HG03095 (cell line): ENCODE measurements at regions not wholly inside any gene's neighbourhood (a gene's known extent, or its start where the extent isn't known, plus 50 kb on each side); places are given as distances from the start of the nearest gene placed in this dataset.

Experiments
- ATAC-seq: cut with Tn5 transposase; IDR thresholded peaks from one replicate; pipeline ENCODE4 v1.9.1; 2021; ENCODE audit warnings: moderate library complexity; ENCODE audit not compliant: unreplicated experiment

GRCh38 chr9:103734471-103734870 is 359.6 kb upstream of the SMC2 start:
- no peak for ATAC-seq

DNA sequence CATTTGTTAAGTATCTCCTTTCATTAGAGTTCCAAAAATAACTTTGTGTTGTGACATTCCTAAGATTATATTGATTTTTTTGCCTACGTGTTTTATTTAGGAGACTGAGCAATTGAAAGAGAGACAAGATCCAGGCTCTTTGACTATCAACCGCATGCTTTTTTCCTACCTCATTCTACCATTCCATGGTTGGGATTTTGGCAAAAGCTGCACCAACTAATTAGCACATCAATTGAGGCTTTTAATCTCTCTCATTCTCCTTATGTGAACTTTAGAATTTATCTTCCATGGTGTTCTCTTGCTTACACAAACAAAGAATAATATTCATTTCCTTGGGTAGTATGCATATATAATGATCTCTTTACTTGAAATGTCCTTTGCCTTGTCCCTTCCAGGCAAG is 338.7 kb upstream of the SMC2 start:
- no peak for ATAC-seq

- ATAC-seq, result no peak
Observed at GRCh38 chr9:103755986-103756385, 338.1 kb upstream of the SMC2 start.

DNA sequence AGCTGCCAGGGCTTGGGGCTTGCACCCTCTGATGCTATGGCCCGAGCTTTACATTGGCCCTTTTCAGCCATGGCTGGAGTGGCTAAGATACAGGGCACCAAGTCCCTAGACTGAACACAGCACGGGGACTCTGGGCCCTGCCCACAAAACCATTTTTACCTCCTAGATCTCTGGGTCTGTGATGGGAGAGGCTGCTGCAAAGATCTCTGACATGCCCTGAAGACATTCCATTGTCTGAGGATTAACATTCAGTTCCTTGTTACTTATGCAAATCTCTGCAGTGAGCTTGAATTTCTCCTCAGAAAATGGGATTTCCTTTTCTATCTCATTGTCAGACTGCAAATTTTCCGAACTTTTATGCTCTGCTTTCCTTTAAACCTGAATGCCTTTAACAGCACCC is 337.0 kb upstream of the SMC2 start:
- no peak for ATAC-seq

GRCh38 chr9:103761466-103761865 is 332.6 kb upstream of the SMC2 start:
- no peak for ATAC-seq

DNA sequence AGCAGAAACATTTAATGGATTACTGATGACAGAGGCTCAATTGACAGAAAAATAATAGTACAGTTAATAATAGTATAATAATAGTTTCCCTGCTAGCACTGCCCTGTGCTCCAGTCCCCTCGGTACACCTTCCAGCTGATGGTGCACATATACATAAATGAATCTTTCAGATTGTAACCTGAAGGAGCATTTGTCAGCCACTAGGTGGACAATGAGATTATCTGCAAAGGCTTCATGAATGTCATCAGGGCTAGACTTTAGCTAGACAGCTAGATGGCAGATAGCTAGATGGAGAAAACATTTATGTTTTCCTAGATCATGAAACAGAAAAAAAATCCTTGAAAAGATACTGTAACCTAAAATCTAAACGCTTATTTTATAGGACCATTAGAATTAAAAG is 304.4 kb upstream of the SMC2 start:
- ATAC-seq, result peak; percentile 95

DNA sequence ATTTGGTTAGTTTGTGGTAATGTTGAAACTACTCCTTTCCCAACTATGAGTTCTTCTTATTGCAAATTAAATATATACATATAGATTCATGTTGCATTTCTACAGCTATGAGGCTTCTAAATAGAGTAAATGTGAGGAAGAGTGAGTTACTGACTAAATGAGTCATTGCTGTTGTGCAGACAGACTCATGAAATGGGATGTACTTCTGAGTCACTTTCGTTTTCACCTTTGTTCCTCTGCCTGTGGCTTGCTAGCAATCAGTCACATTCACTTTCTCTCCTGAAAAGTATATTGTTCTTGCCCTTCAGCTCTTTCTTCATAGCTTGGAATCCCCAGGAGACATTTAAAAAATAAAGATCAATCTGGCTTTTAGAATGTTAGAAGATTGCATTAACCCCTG is 295.5 kb upstream of the SMC2 start:
- ATAC-seq, result peak; percentile 100

GRCh38 chr9:103799959-103800358 is 294.1 kb upstream of the SMC2 start:
- no peak for ATAC-seq

DNA sequence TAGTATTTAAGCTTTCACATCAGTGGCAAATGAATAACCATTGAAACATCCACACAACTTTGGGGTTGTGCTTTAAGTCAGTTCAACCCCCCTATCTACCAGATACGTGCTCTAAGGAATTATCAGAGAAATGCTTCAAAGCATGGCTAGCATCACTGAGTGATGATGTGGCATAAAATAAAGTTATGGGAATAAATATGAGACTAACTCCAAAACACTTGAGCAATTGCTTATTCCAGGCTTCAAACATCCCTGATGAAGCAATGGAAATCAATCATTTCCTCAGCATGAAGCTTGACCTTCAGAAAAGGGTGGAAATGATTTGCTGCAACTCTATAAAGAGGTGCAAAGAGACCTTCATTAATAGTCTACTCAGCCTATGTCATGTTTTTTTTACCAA is 292.0 kb upstream of the SMC2 start:
- no peak for ATAC-seq

DNA sequence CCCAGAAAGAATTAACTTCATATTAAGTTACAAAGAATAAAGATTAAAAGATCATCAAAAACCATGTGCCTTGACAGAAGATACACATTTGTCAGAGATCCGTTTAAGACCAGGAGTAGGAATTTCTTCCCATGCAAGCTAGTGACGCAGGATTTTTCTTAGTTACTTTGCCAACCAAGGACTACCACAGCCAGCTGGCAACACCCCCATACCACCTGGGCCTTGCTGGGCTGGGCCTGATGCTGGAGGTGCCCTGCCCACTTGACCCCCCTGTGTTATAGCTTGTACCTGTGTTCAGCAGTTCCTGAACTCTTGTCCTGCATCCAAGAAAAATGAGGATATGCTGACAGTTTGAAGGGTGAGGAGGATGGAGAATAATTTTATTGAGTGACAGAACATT is 290.9 kb upstream of the SMC2 start:
- ATAC-seq, result no peak

GRCh38 chr9:103804077-103804735 is 289.9 kb upstream of the SMC2 start:
- ATAC-seq, result no peak

- ATAC-seq, result no peak
Observed at GRCh38 chr9:103809745-103810144, 284.4 kb upstream of the SMC2 start.

DNA sequence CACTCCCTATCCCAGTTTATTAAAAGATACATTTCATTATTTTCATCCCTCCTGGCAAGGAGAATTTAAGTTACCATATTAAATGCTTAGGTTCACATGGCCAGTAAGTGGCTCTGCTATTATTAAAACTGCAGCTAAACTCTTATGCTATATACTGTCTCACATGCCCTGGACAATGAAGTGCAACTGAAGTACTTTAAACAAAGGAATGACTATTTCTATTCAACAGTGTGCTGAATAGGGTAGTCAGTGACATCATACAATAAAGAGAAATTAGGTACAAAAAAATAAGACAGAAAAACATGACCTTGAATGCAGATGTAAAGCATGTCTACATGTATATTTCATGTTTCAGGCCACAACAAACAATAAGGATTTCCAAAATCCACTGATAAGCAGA is 282.6 kb upstream of the SMC2 start:
- no peak for ATAC-seq

DNA sequence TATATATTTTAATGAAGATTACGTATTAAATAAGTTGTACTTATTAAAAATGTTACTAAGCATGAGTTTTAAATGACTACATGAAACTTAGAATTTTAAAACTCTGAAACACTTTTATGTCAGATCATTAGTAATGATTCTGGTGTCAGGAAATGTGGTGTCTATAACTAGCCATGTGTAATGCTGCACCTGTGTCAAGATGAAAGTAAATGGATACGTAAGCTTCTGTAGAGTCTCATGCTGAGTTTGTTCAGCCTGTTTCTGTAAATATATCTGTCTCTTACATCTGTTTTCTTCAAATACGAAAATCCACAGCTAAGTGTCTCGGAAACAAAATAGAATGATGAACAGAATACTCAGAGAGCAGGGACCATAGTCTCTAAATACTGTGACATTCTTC is 278.0 kb upstream of the SMC2 start:
- no peak for ATAC-seq

DNA sequence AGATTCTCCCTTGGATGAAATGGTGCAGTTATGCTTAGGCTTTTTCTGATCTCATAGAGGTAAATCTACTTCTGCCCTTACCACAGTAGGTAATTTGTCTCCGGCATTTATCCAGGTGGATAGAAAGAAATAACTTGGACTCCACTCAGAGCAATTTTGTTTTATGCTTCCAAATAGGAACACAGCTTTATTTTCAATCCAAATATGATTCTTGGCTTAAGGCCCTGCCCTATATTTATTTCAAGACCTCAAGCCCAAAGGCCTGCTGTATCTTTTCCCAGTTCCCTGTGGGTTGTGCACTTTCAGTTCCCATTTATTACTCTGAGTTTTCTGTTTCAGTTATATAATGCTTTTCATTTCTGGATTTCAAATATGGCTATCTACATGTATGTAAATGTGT is 274.2 kb upstream of the SMC2 start:
- ATAC-seq, result no peak

- ATAC-seq, result no peak
Observed at GRCh38 chr9:103821115-103821514, 273.0 kb upstream of the SMC2 start.

DNA sequence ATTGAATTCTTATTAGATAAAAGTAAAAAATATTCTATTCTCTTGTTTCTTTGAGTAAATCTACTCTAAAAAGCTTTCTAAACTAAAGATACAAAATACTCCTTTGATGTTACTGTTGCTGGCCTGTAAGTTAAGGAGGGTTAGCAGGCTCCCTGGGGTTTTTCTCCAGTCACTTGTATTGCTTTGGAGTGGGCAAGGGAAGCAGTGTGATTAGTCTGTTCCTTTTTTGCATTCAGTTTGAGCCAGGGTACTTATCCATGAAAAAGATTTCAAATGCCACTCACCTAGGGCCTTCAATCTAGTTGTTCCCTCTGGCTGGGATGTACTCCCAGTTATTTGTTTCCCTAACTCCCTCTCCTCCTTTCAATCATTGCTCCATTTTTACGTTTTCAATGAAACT is 256.2 kb upstream of the SMC2 start:
- no peak for ATAC-seq

DNA sequence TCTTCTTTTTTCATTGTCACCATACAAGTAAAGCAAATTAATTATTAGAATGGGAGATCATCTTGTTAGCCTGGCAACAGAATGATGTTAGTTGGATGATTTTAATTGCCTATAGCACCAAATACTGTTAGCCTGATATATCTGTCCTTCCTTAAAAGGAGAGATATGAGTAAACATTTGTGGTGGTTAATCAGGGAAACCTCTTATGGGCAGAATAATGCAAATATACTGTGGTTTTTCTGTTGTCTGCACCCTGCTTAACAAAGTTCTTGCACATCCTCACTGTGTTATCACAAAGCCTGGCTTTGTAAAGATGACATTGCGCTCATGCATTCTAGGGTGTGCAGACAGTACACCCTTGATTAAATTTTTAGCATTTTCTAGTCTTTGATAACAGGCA is 254.9 kb upstream of the SMC2 start:
- no peak for ATAC-seq

DNA sequence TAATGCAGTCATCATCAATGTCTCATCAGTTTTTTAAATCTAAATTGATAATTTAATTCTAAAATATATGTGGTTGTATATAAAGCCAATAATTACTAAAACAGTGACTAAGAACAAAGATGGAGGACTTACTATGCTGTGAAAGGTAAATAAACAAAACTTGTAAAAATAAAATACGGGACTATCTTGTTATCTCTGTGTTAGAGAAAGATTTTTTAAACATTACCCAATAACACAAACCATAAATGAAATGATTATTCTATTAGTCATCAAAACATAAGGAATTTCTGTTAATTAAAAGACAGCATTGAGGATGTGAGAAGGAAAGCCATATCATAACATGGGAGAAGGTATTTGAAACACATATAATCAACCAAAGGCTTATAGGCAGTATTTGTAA is 226.2 kb upstream of the SMC2 start:
- no peak for ATAC-seq

GRCh38 chr9:103872811-103873210 is 221.3 kb upstream of the SMC2 start:
- no peak for ATAC-seq

- no peak for ATAC-seq
Observed at GRCh38 chr9:103881419-103881818, 212.7 kb upstream of the SMC2 start.

- no peak for ATAC-seq
Observed at GRCh38 chr9:103889989-103890388, 204.1 kb upstream of the SMC2 start.

DNA sequence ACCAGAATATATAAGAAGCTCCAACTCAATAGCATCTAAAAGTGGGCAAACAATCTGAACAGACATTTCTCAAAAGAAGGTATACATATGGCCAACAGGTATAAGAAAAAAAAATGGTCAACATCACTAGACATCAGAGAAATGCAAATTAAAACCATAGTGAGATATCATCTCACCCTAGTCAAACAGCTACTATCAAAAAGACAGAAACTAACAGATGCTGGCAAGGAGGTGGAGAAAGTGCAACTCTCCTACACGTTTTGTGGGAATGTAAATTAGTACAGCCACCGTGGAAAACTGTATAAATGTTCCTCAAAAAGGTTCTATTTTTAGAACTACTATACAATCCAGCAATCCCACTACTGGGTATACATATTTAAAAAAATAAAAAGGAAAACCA is 199.9 kb upstream of the SMC2 start:
- ATAC-seq, result no peak

- ATAC-seq, result no peak
Observed at GRCh38 chr9:103898550-103898949, 195.6 kb upstream of the SMC2 start.
